Islet of Langerhans (tissue), 1 donor: ENCODE measurements at regions not wholly inside any gene's neighbourhood (a gene's known extent, or its start where the extent isn't known, plus 50 kb on each side); places are given as distances from the start of the nearest gene placed in this dataset.

Experiments
- FAIRE-seq: peaks from one replicate; lab custom pipeline; 2011; peaks lifted over from hg19 to GRCh38; lab: Jason Lieb, UNC

GRCh38 chr4:178414881-178415446 lies 972.7 kb upstream of the AGA start:
- no peak for FAIRE-seq

DNA sequence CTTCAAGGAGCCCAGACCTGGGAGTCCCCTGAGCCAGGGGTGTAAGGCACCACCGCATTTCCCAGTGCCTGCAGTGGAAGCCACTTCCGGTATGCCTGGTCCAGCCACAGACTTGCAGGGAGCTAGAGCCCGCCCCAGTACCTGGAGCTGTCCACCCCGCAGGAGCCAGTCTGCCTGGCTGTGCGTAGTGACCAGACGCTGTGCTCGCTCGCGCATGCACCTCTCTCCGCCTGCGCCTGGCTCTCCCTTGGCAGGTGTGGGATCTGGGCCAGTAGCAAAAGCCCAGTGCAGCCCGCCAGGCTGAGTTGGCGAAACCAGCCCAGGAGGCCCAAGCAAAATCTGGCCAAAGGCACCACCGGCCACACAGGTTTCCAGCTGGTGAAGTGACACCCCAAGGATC lies 973.7 kb upstream of the AGA start:
- FAIRE-seq: no peak

GRCh38 chr4:178423366-178423765 lies 981.1 kb upstream of the AGA start:
- no peak for FAIRE-seq

GRCh38 chr4:178426871-178427270 lies 984.6 kb upstream of the AGA start:
- no peak for FAIRE-seq

- FAIRE-seq: no peak
Measured at GRCh38 chr4:178427663-178428062, 985.4 kb upstream of the AGA start.

GRCh38 chr4:178448372-178449035 lies 1006.3 kb upstream of the AGA start:
- FAIRE-seq: peak; percentile 13

DNA sequence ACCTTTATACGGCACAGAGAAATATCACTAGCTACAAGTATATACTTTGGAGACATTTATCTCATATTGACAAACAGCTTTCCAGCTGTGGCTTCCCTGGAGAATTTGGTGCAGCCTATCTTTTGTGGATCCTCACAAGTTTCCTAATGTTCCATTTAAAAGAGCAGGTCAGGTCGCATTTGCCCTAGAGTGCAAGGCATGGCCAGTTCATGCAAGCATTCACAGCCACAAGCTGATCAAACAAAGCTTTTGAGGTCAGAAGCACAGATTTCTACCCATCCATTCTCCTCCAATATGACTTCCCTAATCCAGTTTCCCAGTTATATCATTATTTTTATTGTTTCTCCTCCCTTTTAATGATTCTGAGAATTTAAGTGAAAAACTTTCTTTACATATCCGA lies 1008.4 kb upstream of the AGA start:
- no peak for FAIRE-seq

GRCh38 chr4:178453057-178453456 lies 1010.8 kb upstream of the AGA start:
- no peak for FAIRE-seq

DNA sequence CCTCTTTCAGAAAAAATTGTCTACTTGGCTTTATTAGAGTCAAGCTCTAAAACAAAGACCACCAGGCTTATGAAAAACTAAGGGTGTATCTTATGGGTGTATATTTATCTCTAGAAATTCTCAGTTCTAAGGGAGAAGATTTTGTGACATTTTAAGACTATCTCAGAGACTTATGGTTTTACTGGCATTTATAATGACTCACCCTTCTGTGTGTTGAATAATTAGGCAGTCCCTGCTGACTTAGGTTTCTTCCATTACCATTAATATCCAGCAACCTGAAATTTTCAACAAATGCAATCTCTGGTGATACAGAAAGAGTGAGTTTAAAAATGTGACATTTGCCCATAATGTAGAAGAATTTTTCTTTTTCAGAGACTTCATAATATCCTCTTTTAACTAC lies 1015.0 kb upstream of the AGA start:
- FAIRE-seq: no peak

DNA sequence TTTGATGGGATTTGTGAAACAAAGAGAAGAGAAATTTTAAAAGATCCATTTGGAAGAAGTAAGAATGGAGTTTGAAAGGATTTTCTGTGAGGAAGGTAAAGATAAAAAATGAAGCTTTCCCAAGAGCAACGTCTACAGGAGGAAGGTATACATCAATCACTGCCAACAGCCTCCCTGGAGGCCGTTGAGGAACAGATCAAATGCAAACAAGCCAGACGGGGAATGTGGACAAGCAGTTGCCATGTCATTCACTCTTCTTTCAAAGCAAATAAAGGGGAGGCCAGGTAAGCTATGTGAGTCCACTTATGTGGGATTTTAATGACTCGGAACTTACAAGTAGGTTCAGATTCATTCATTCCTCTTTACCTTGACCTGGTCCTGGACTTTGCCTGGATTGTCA lies 1020.5 kb upstream of the AGA start:
- no peak for FAIRE-seq

- FAIRE-seq: no peak
Measured at GRCh38 chr4:178463747-178464146, 1021.5 kb upstream of the AGA start.

DNA sequence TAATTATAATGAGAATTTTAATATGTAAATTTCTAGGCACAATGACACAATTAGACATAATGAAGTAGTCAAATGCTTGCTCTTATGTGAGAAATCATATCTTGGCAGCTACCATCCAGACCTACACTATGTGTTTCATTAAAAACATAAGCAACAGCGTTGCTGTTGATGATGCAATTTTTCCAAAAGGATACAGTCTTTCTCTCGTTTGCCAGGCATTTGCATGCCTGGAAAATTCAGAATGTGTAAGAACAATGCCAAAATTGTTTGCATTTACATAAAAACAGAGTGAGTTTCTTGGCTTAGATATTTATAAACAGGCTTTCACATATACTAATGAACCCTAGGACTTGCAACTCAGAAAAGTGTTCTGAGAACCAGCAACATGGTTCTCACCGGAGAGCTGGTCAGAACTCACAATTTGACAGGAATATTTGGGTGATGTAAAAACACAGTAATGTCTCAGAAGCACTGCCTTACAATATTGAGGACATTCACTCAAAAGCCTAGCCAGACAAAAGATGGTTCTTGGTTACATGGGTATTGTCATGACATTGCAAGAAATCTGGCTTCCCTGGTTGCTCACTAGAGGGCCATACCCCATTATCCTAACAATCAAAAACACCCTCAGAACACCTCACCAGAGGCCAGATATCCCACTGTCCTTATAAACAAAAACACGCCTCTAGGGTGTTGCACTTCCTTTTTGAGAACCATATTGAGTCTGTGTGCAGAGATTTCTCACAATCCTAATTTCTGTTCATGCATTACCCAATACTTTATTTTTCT lies 1029.0 kb upstream of the AGA start:
- FAIRE-seq: no peak

DNA sequence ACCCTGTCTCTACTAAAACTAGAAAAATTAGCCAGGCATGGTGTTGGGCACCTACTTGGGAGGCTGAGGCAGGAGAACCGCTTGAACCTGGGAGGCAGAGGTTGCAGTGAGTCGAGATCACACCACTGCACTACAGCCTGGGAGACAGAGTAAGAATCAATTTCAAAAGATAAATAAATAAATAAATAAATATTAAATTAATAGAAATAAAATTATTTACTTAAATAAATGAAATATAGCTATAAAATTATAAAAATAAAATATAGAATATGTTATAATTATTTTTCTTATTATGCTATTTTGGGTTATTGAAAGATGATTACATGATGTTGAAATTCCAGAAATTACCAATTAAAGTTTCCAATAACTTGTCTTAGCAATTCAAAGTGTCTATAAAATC lies 1029.8 kb upstream of the AGA start:
- no peak for FAIRE-seq

GRCh38 chr4:178480105-178480504 lies 1037.9 kb upstream of the AGA start:
- no peak for FAIRE-seq

DNA sequence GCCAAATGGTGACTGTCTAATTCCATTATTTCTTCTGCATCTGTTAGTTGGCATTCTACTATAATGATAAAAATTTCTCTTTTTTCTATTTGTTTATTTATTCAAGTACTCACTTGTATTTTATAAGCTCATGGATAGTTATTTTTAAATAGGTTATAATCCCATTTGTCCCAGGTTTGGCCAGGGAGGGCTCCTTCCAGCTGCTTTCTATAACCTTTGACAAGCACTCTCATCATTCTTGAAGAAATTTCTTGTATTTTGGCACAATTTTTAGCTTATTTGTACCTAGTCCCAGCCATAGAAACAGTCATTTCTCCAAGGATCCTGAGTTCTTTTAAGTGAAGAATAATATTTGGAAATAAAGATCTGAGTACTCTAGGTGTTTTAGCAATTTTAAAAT lies 1038.6 kb upstream of the AGA start:
- FAIRE-seq: no peak

DNA sequence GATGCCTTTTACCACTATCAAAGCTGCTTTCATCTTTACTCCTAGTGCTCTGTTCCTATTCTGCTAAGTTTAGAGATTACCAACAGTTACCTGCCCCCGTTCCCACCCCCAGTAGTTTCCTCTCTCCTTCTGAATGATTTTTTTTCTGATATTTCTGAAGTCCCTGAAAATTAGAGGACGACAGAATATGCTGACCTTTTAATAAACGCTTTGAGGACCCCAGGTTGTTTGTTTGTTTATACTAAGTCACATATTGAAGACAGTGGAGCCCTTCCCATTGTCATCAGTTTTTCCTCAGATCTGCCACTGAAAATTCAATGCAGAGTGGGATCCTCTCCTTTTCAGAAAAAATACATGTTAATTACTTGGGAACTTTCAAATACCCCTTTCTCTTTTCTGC lies 1039.3 kb upstream of the AGA start:
- FAIRE-seq: no peak

DNA sequence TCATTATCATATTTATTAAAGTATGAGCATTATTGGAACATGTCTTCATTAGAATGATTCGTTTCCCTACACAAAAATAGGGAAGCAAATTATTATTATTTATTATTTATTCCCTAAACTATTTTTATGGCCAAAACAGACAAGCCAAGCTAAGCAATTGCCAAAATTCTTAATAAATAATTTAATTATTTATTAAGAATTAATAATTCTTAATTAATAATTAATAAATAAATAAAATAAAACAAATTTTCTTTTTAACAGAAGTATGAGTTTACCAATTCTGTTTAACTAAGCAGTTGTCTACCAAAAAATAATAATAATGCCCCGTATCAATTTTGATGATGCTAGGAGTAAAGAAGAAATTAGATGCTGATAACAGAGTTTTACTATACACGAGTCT lies 1080.8 kb upstream of the AGA start:
- peak; percentile 5 for FAIRE-seq

GRCh38 chr4:178535939-178536579 lies 1093.8 kb upstream of the AGA start:
- FAIRE-seq: no peak

GRCh38 chr4:178553201-178553600 lies 1111.0 kb upstream of the AGA start:
- FAIRE-seq: no peak

DNA sequence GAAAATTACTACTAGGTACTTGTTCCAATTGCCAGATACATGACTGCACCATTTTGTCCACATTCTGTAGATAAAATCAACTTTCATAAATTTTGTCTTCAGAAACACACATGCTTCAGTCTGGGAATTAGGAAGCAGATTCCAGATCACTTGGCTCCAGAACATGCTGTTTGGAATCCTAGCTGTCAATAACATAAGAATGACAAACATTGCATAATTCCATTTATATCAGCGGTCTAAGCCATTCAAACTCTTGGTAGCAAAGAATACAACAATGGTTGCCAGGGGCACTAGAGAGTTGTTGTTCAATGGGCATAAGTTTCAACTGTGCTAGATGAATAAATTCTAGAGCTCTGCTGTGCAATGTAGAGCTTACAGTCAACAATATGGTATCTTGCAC lies 1112.1 kb upstream of the AGA start:
- FAIRE-seq: no peak

DNA sequence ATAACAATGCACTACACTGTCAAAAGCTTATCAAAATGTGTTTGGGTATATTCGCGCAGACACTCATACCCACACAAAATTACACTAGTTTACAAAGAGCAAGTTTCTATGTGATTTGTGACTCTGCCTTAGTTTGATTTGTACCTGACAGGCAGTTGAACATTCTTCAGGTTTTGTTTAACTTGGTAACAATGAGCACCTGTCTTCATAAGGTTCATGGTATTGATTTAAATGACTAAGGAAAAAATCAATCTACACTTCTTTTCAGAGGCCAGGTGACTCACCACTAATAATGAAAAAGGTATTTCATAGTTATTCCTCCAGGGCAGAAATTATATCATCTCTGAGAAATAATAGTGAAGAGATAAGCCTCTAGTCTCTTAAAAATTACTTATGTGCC lies 1114.6 kb upstream of the AGA start:
- FAIRE-seq: no peak

DNA sequence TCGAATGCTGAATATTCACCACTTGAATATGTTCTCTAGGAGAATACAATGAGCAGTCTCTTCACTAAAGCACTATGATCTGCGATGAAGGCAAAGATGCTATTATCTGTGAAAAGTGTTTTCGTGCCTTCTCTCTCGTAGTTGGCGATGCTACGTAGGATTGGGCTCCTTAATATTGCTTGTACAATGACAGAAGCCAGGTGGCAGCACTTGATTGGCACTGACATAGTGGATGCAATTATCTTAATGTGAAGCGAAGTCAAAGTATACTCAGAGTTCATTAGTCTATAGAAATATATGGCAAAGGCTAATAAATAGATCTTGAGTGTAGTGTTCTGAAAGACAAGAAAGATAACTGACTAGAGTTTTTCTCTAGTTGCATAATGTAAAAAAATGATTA lies 1135.7 kb upstream of the AGA start:
- no peak for FAIRE-seq

GRCh38 chr4:178595500-178596138 lies 1153.4 kb upstream of the AGA start:
- no peak for FAIRE-seq
